ENCODE measurements at regions not wholly inside any gene's neighbourhood (a gene's known extent, or its start where the extent isn't known, plus 50 kb on each side); places are given as distances from the start of the nearest gene placed in this dataset.

- H4K20me1 ChIP-seq (ENCODE audit: control insufficient read depth, insufficient read depth, low read depth, low read length), result no peaks in the 10 kb centered on the region
- H3K4me1 ChIP-seq (ENCODE audit: control insufficient read depth, low read length), result peaks cover 23% of the 10 kb centered on the region
- H3K36me3 ChIP-seq (ENCODE audit: control insufficient read depth, low read length), result no peaks in the 10 kb centered on the region
- H3K9me3 ChIP-seq (ENCODE audit: control insufficient read depth, insufficient read depth, low read length), result no peaks in the 10 kb centered on the region
- H3K27me3 ChIP-seq (ENCODE audit: control insufficient read depth, low read length), result no peaks in the 10 kb centered on the region
- TF ChIP-seq, protein P1, sequence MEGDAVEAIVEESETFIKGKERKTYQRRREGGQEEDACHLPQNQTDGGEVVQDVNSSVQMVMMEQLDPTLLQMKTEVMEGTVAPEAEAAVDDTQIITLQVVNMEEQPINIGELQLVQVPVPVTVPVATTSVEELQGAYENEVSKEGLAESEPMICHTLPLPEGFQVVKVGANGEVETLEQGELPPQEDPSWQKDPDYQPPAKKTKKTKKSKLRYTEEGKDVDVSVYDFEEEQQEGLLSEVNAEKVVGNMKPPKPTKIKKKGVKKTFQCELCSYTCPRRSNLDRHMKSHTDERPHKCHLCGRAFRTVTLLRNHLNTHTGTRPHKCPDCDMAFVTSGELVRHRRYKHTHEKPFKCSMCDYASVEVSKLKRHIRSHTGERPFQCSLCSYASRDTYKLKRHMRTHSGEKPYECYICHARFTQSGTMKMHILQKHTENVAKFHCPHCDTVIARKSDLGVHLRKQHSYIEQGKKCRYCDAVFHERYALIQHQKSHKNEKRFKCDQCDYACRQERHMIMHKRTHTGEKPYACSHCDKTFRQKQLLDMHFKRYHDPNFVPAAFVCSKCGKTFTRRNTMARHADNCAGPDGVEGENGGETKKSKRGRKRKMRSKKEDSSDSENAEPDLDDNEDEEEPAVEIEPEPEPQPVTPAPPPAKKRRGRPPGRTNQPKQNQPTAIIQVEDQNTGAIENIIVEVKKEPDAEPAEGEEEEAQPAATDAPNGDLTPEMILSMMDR (IDR thresholded peaks at IDR 0.05; ENCODE audit: low read depth, low read length, poor library complexity, severe bottlenecking), result no peak
- TF ChIP-seq EZH2phosphoT487 (IDR thresholded peaks at IDR 0.05; ENCODE audit: borderline replicate concordance, low read length), result no peak
- H3K4me2 ChIP-seq (ENCODE audit: low read length), result no peak overlapping the region
- peaks cover 6% of the 10 kb centered on the region; the same call in 1 of the 2 replicates for H3F3A ChIP-seq (ENCODE audit: control insufficient read depth, insufficient read depth)
- no peaks in the 10 kb centered on the region for H3K9me2 ChIP-seq (replicated peaks; ENCODE audit: control insufficient read depth, low read length)
- H3K27ac ChIP-seq (ENCODE audit: low read depth, low read length), result no peak overlapping the region
- no peaks in the 10 kb centered on the region for H3K79me2 ChIP-seq (ENCODE audit: control insufficient read depth, low read length)
- H3K4me3 ChIP-seq (ENCODE audit: low read length), result no peak overlapping the region
Measured at GRCh38 chr1:184910691-184911091, 63.6 kb downstream of the NIBAN1 start.

GRCh38 chr1:184910005-184910404, 64.3 kb downstream of the NIBAN1 start:
- H3K27ac ChIP-seq (ENCODE audit: low read depth, low read length), result no peak overlapping the region
- no peaks in the 10 kb centered on the region for H3K27me3 ChIP-seq (ENCODE audit: control insufficient read depth, low read length)
- H3K9me3 ChIP-seq (ENCODE audit: control insufficient read depth, insufficient read depth, low read length), result no peaks in the 10 kb centered on the region
- H3F3A ChIP-seq (ENCODE audit: control insufficient read depth, insufficient read depth), result no peaks in the 10 kb centered on the region
- H4K20me1 ChIP-seq (ENCODE audit: control insufficient read depth, insufficient read depth, low read depth, low read length), result no peaks in the 10 kb centered on the region
- H3K9me2 ChIP-seq (replicated peaks; ENCODE audit: control insufficient read depth, low read length), result no peaks in the 10 kb centered on the region
- TF ChIP-seq EZH2phosphoT487 (IDR thresholded peaks at IDR 0.05; ENCODE audit: borderline replicate concordance, low read length), result no peak
- H3K4me2 ChIP-seq (ENCODE audit: low read length), result no peak overlapping the region
- H3K79me2 ChIP-seq (ENCODE audit: control insufficient read depth, low read length), result no peaks in the 10 kb centered on the region
- H3K4me3 ChIP-seq (ENCODE audit: low read length), result no peak overlapping the region
- H3K36me3 ChIP-seq (ENCODE audit: control insufficient read depth, low read length), result no peaks in the 10 kb centered on the region
- H3K4me1 ChIP-seq (ENCODE audit: control insufficient read depth, low read length), result peaks cover 23% of the 10 kb centered on the region

- H3K4me1 ChIP-seq (ENCODE audit: control insufficient read depth, low read length), result peaks cover 22% of the 10 kb centered on the region
- H3K79me2 ChIP-seq (ENCODE audit: control insufficient read depth, low read length), result no peaks in the 10 kb centered on the region
- no peaks in the 10 kb centered on the region for H3K9me2 ChIP-seq (replicated peaks; ENCODE audit: control insufficient read depth, low read length)
- no peaks in the 10 kb centered on the region for H3K9me3 ChIP-seq (ENCODE audit: control insufficient read depth, insufficient read depth, low read length)
- no peaks in the 10 kb centered on the region for H3K27me3 ChIP-seq (ENCODE audit: control insufficient read depth, low read length)
- no peak overlapping the region for H3K4me3 ChIP-seq (ENCODE audit: low read length)
- H4K20me1 ChIP-seq (ENCODE audit: control insufficient read depth, insufficient read depth, low read depth, low read length), result no peaks in the 10 kb centered on the region
- H3K36me3 ChIP-seq (ENCODE audit: control insufficient read depth, low read length), result no peaks in the 10 kb centered on the region
- no peak overlapping the region for H3K4me2 ChIP-seq (ENCODE audit: low read length)
- no peak for TF ChIP-seq EZH2phosphoT487 (IDR thresholded peaks at IDR 0.05; ENCODE audit: borderline replicate concordance, low read length)
- TF ChIP-seq, protein P1 (IDR thresholded peaks at IDR 0.05; ENCODE audit: low read depth, low read length, poor library complexity, severe bottlenecking), result no peak
- no peaks in the 10 kb centered on the region for H3F3A ChIP-seq (ENCODE audit: control insufficient read depth, insufficient read depth)
- H3K27ac ChIP-seq (ENCODE audit: low read depth, low read length), result no peak overlapping the region
Measured at GRCh38 chr1:184909019-184909418, 65.3 kb downstream of the NIBAN1 start.

- no peaks in the 10 kb centered on the region for H3K79me2 ChIP-seq (ENCODE audit: control insufficient read depth, low read length)
- H3K9me3 ChIP-seq (ENCODE audit: control insufficient read depth, insufficient read depth, low read length), result no peaks in the 10 kb centered on the region
- no peak overlapping the region for H3K27ac ChIP-seq (ENCODE audit: low read depth, low read length)
- no peaks in the 10 kb centered on the region for H3F3A ChIP-seq (ENCODE audit: control insufficient read depth, insufficient read depth)
- TF ChIP-seq, protein P1 (IDR thresholded peaks at IDR 0.05; ENCODE audit: low read depth, low read length, poor library complexity, severe bottlenecking), result no peak
- TF ChIP-seq EZH2phosphoT487 (IDR thresholded peaks at IDR 0.05; ENCODE audit: borderline replicate concordance, low read length), result no peak
- no peak overlapping the region for H3K4me2 ChIP-seq (ENCODE audit: low read length)
- H3K4me1 ChIP-seq (ENCODE audit: control insufficient read depth, low read length), result peaks cover 18% of the 10 kb centered on the region
- no peaks in the 10 kb centered on the region for H3K27me3 ChIP-seq (ENCODE audit: control insufficient read depth, low read length)
- H4K20me1 ChIP-seq (ENCODE audit: control insufficient read depth, insufficient read depth, low read depth, low read length), result no peaks in the 10 kb centered on the region
- no peaks in the 10 kb centered on the region for H3K36me3 ChIP-seq (ENCODE audit: control insufficient read depth, low read length)
- H3K9me2 ChIP-seq (replicated peaks; ENCODE audit: control insufficient read depth, low read length), result no peaks in the 10 kb centered on the region
- no peak overlapping the region for H3K4me3 ChIP-seq (ENCODE audit: low read length)
Measured at GRCh38 chr1:184908506-184908905, 65.8 kb downstream of the NIBAN1 start.

All from DOHH2 (cell line).